ENCODE measurements at regions not wholly inside any gene's neighbourhood (a gene's known extent, or its start where the extent isn't known, plus 50 kb on each side); places are given as distances from the start of the nearest gene placed in this dataset.

GRCh38 chr4:33980361-33980760 lies 2264.0 kb downstream of the ARAP2 start:
- no peaks in the 10 kb centered on the region for H3K9me3 ChIP-seq
- H3K27me3 ChIP-seq (replicated peaks; ENCODE audit: control insufficient read depth, insufficient read depth, low read length) = no peaks in the 10 kb centered on the region
- Mint-ChIP-seq H3K36me3 (ENCODE audit: insufficient read depth, unreplicated experiment) (no peaks in the 10 kb centered on the region), H3K27ac (ENCODE audit: unreplicated experiment) (no peak overlapping the region), H3K4me1 (ENCODE audit: low read depth, unreplicated experiment) (no peaks in the 10 kb centered on the region), H3K4me3 (ENCODE audit: unreplicated experiment) (no peak overlapping the region), H3K9me3 (ENCODE audit: unreplicated experiment) (no peaks in the 10 kb centered on the region), H3K27me3 (ENCODE audit: insufficient read depth, unreplicated experiment) (no peaks in the 10 kb centered on the region)
- no peaks in the 10 kb centered on the region for H3K36me3 ChIP-seq (ENCODE audit: control insufficient read depth, insufficient read depth, low read length)
- DNase-seq = no peak
- intact Hi-C loops (cut with micrococcal nuclease; ENCODE audit: unreplicated experiment) = no loop called here
- ChIA-PET POLR2A (no interaction called here), CTCF (no interaction called here)
- no TSS peak for BruUV-seq (replicated peaks)
- no peaks in the 10 kb centered on the region for H3K4me1 ChIP-seq
- no peak for TF ChIP-seq CTCF (IDR thresholded peaks at IDR 0.05; ENCODE audit: insufficient read depth in 1 of 2, low read depth in 1 of 2, low read length in 1 of 2, severe bottlenecking in 1 of 2, unreplicated experiment in 1 of 2)
- H3K4me3 ChIP-seq (ENCODE audit: low read depth, low read length) = no peak overlapping the region

- DNase-seq = no peak
- intact Hi-C loops (cut with micrococcal nuclease; ENCODE audit: unreplicated experiment) = no loop called here
- CTCF ChIA-PET = no interaction called here
- Histone ChIP-seq H3K36me3 (ENCODE audit: control insufficient read depth, insufficient read depth, low read length) (no peaks in the 10 kb centered on the region), H3K4me1 (no peaks in the 10 kb centered on the region), H3K4me3 (ENCODE audit: low read depth, low read length) (no peak overlapping the region), H3K27me3 (replicated peaks; ENCODE audit: control insufficient read depth, insufficient read depth, low read length) (no peaks in the 10 kb centered on the region), H3K9me3 (no peaks in the 10 kb centered on the region)
- POLR2A ChIA-PET = no interaction called here
- H3K27ac Mint-ChIP-seq (ENCODE audit: unreplicated experiment) = no peak overlapping the region
- BruUV-seq (replicated peaks) = no TSS peak
- no peaks in the 10 kb centered on the region for H3K27me3 Mint-ChIP-seq (ENCODE audit: insufficient read depth, unreplicated experiment)
- no peaks in the 10 kb centered on the region for H3K4me1 Mint-ChIP-seq (ENCODE audit: low read depth, unreplicated experiment)
- no peak for TF ChIP-seq CTCF (IDR thresholded peaks at IDR 0.05; ENCODE audit: insufficient read depth in 1 of 2, low read depth in 1 of 2, low read length in 1 of 2, severe bottlenecking in 1 of 2, unreplicated experiment in 1 of 2)
- H3K9me3 Mint-ChIP-seq (ENCODE audit: unreplicated experiment) = no peaks in the 10 kb centered on the region
- H3K36me3 Mint-ChIP-seq (ENCODE audit: insufficient read depth, unreplicated experiment) = no peaks in the 10 kb centered on the region
- H3K4me3 Mint-ChIP-seq (ENCODE audit: unreplicated experiment) = no peak overlapping the region
These were observed 2254.4 kb downstream of the ARAP2 start for GRCh38 chr4:33989820-33990443.

GRCh38 chr4:33996075-33996718 lies 2248.1 kb downstream of the ARAP2 start:
- H3K4me1 Mint-ChIP-seq (ENCODE audit: low read depth, unreplicated experiment) = no peaks in the 10 kb centered on the region
- CTCF ChIA-PET = no interaction called here

More at GRCh38 chr4:33996075-33996718, 2248.1 kb downstream of the ARAP2 start:
- POLR2A ChIA-PET = no interaction called here
- no peak overlapping the region for H3K4me3 Mint-ChIP-seq (ENCODE audit: unreplicated experiment)
- no peaks in the 10 kb centered on the region for H3K9me3 Mint-ChIP-seq (ENCODE audit: unreplicated experiment)
- no peak for DNase-seq
- no peaks in the 10 kb centered on the region for H3K27me3 ChIP-seq (replicated peaks; ENCODE audit: control insufficient read depth, insufficient read depth, low read length)
- no peak overlapping the region for H3K4me3 ChIP-seq (ENCODE audit: low read depth, low read length)
- H3K27ac Mint-ChIP-seq (ENCODE audit: unreplicated experiment) = no peak overlapping the region
- H3K36me3 Mint-ChIP-seq (ENCODE audit: insufficient read depth, unreplicated experiment) = no peaks in the 10 kb centered on the region
- no peak for TF ChIP-seq CTCF (IDR thresholded peaks at IDR 0.05; ENCODE audit: insufficient read depth in 1 of 2, low read depth in 1 of 2, low read length in 1 of 2, severe bottlenecking in 1 of 2, unreplicated experiment in 1 of 2)
- H3K9me3 ChIP-seq = no peaks in the 10 kb centered on the region
- intact Hi-C loops (cut with micrococcal nuclease; ENCODE audit: unreplicated experiment) = no loop called here
- no peaks in the 10 kb centered on the region for H3K36me3 ChIP-seq (ENCODE audit: control insufficient read depth, insufficient read depth, low read length)
- H3K4me1 ChIP-seq = no peaks in the 10 kb centered on the region
- no TSS peak for BruUV-seq (replicated peaks)
- H3K27me3 Mint-ChIP-seq (ENCODE audit: insufficient read depth, unreplicated experiment) = no peaks in the 10 kb centered on the region

All from Caco-2 (cell line).